ENCODE measurements at regions not wholly inside any gene's neighbourhood (a gene's known extent, or its start where the extent isn't known, plus 50 kb on each side); places are given as distances from the start of the nearest gene placed in this dataset.

- Histone ChIP-seq H2AFZ (ENCODE audit: low read length) (no peak overlapping the region), H3K9ac (ENCODE audit: extremely low read depth, insufficient read length, low read length) (no peak overlapping the region), H2BK20ac (ENCODE audit: low read depth, low read length, poor library complexity, severe bottlenecking) (no peak overlapping the region), H3K14ac (ENCODE audit: insufficient read depth, low read length) (no peak overlapping the region), H4K91ac (ENCODE audit: insufficient read length, low read depth, low read length) (no peak overlapping the region), H3K56ac (ENCODE audit: insufficient read length, low read depth, low read length) (no peak overlapping the region), H3K27ac (ENCODE audit: insufficient read length, low read depth, low read length) (no peak overlapping the region), H4K8ac (replicated peaks; ENCODE audit: insufficient read length, low read depth, low read length) (no peak overlapping the region), H3K18ac (ENCODE audit: insufficient read length, low read depth, low read length) (no peak overlapping the region), H3K23me2 (ENCODE audit: insufficient read length, low read depth, low read length, poor library complexity, severe bottlenecking) (no peaks in the 10 kb centered on the region), H3K9me3 (ENCODE audit: control insufficient read depth, low read depth, low read length) (no peaks in the 10 kb centered on the region), H2BK120ac (ENCODE audit: low read depth, low read length, poor library complexity, severe bottlenecking) (no peak overlapping the region), H2AK5ac (ENCODE audit: insufficient read length, low read length) (no peak overlapping the region), H2BK5ac (ENCODE audit: insufficient read length, low read length) (no peak overlapping the region), H2BK15ac (ENCODE audit: low read depth, low read length) (no peak overlapping the region), H3K23ac (ENCODE audit: insufficient read length, low read depth, low read length) (no peak overlapping the region), H3K4me2 (ENCODE audit: insufficient read depth, insufficient read length, low read length) (no peak overlapping the region), H3K4ac (ENCODE audit: low read depth, low read length) (no peak overlapping the region), H4K20me1 (ENCODE audit: control insufficient read depth, insufficient read depth, insufficient read length) (no peaks in the 10 kb centered on the region), H3K27me3 (ENCODE audit: insufficient read depth, low read length) (no peaks in the 10 kb centered on the region), H3K4me1 (ENCODE audit: insufficient read depth, low read length) (no peaks in the 10 kb centered on the region), H3K79me2 (ENCODE audit: insufficient read depth, low read length) (no peaks in the 10 kb centered on the region), H3T11ph (ENCODE audit: low read length) (no peak overlapping the region), H2BK12ac (ENCODE audit: insufficient read length, low read depth, low read length) (no peak overlapping the region), H4K5ac (ENCODE audit: insufficient read length, low read depth, low read length) (no peak overlapping the region), H3K79me1 (ENCODE audit: insufficient read depth, low read depth, low read length, poor library complexity, severe bottlenecking) (no peaks in the 10 kb centered on the region)
- Mint-ChIP-seq H3K36me3 (ENCODE audit: insufficient read depth in 1 of 3, low read depth in 3 of 3) (no peaks in the 10 kb centered on the region), H3K4me3 (no peak overlapping the region), H3K9me3 (peaks cover 0 to 2% of the 10 kb centered on the region in 2 experiments; a peak in 2 of 5 replicates), H3K4me1 (0 out of 4 replicates have a peak, but pooled peaks cover 2% of the 10 kb centered on the region in 2 experiments), H3K27ac (no peak overlapping the region), H3K27me3 (ENCODE audit: low read depth) (no peaks in the 10 kb centered on the region)
- no peak for TF ChIP-seq CTCF (conservative IDR thresholded peaks at IDR 0.05)
- no peak for DNase-seq
- WGBS (ENCODE audit: extremely low coverage, insufficient read length, low lambda C conversion rate), result no CpG with 5 or more reads among the region's 9 CpGs
These were observed 432.4 kb downstream of the ACTL7B start for GRCh38 chr9:108423433-108423832.
